NCI-H748 (cell line): ENCODE measurements at regions not wholly inside any gene's neighbourhood (a gene's known extent, or its start where the extent isn't known, plus 50 kb on each side); places are given as distances from the start of the nearest gene placed in this dataset.
"Not testable (repeated sequence)": the region's sequence is repeated elsewhere in the genome, so short reads cannot be mapped to it uniquely, and the experiment has no call there.

Experiments used
- DNase-seq: peaks from one replicate; lab custom pipeline; 2025; ENCODE audit not compliant: unreplicated experiment; lab: John Stamatoyannopoulos, UW

DNA sequence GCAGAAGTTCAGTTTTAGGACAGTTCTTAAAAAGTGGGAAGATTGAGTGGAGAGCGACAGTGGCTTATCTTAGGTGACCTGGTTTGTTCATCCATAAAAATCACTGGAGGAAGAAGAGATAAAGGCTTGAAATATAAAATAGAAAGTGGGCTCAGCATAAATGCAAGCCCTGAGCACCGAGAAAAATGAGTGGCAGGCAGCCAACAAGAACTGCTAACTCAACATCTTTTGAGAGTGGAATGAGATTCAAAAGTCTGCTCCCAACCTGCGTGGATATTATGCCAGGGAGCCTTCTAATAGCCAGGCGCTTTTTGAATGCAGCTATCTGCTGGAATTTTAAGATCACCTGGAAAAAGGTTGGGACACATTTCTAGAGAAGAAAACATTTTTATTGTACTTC lies 666.5 kb downstream of the FLRT2 start:
- no peak for DNase-seq

DNA sequence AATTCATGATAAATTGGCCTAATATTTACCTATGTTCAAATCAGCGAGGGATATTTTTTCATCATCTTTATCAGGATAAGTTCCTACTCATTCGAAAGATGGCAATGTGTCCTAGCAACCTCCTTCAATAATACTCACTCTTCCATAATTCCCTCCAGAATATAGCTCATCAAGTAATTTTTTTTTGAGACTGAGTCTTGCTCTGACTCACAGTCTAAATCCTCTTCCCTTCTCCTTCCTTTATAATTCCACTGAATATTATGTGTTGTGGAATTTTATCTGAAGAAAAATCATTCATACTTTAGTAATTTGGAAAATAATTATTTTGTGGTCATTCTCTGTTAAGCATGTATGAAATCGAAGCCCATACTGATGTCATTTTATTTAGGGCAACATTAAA lies 663.8 kb downstream of the FLRT2 start:
- DNase-seq = no peak

DNA sequence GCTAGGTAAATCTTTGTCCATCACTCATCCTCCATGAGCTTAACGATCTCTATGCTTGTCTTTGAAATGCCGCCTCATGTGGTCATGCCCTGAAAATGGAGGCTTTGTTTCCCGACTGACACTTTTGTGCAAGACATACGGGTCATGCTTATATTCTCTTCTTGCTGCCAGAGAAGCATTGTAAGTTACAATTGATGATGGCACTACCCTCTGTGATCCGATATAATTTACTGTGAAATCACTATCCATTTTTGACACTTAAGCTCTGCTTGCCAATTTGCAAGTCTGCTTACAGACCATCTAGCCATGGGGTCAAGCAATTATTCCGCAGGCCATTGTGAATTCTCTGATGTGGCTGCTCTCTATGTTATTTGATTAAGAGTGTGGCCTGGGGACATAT lies 650.0 kb downstream of the FLRT2 start:
- peak; percentile 97 for DNase-seq

DNA sequence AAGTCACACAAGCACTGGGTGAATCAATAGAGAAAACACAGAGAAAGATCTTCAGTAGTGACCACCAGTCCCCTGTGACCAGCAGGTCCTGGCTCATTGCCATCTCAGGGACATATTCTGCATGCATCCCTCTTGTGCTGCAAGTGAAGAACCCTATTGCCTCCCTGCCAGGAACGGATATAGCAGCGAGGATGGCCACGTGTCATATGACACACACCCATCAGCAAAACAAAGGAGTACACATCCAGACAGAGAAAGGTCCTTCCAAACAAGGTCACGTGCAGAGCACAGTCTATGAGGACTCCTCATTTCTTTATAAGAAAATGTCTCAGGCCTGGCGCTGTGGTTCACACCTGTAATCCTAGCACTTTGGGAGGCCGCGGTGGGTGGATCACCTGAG lies 638.4 kb downstream of the FLRT2 start:
- peak; percentile 66 for DNase-seq

DNA sequence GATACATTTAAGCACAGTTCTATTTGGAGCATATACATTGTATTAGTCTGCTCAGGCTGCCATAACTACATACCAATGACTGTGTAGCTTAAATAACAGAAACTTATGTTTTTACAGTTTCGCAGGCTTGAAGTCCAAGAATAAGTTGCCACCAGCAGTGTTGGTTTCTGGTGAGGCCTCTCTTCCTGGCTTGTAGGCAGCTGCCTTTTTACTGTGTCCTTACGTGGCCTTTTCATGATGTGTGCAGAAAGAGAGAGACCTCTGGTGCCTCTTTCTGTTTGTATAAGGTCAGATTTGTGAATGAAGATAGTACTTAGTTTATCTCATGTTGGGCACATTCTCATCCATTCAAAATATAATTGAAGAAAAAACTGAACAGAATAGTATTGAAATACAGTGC lies 636.6 kb downstream of the FLRT2 start:
- peak; percentile 80 for DNase-seq

DNA sequence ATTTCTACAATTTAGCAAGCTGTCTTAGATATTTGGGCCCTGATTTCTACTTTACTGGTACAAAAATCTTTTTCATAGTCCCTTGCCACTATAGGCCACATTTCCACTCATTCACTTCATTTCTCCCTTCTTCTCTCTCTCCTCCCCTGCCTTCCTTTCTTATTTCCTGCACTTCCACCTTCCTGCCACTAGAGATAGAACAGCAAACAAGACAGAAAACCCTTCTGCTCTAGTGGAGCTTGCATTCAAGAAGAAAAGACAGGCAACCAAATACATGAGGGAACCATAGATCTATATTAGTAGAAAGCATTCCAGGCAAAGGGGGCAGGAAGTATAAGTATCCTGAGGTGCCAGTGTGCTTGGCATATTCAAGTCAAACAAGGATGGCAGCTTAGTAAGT lies 623.5 kb downstream of the FLRT2 start:
- no peak for DNase-seq

DNA sequence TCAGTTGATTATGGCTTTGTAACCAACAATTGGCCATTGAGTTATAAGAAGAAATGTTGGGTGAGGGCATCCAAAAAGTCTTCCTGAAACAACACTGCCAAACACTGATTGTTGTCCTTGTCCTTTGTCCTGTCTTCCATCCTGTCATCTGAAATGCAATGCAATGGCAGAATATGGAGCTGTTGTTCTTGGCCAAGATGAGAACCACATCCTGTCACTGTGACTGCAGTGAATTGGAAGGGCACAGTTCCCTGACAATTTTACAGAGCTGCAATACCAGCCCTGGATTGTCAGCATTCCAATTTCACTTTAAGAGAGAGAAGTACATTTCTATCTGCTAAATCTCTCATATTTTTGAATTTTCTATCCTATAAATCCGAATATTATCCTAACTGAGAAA lies 613.3 kb downstream of the FLRT2 start:
- no peak for DNase-seq

DNA sequence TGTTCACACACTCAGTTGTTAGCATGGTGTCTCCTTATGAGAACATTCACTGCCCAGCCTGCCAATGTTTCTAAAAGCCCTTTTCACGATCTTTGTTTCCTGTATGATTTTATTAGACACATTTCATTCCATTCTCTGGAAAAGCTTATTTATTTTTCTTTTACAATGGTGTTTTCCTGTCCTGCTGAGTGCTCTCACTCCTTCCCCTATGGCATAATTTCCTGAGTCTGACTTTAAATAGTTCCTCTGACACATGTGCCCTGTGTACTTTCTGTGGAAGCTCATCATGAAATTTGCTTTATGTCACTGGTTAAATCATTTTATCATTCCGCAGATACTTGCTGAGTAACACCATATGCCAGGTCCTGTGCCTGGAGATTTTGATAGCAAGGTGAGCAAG lies 612.0 kb downstream of the FLRT2 start:
- DNase-seq = no peak

DNA sequence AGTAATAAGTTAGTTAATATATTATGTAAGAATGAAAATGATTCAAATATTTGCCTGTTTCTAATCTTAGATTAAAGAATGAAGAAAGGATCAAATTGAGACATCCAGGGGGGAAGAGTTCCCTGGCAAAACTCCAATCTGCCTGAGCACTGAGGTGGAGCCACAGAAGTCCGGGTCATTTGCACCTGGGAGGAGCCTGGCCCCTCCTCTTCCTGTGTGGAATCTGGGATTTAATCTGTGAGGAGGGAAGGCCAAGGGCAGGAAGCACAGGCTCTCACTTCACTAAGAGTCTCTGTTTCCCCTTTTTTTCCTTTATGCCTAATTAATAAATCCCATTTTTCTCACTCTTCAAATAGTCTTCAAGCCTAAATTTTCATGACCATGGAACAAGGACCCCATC lies 599.5 kb downstream of the FLRT2 start:
- DNase-seq = no peak

DNA sequence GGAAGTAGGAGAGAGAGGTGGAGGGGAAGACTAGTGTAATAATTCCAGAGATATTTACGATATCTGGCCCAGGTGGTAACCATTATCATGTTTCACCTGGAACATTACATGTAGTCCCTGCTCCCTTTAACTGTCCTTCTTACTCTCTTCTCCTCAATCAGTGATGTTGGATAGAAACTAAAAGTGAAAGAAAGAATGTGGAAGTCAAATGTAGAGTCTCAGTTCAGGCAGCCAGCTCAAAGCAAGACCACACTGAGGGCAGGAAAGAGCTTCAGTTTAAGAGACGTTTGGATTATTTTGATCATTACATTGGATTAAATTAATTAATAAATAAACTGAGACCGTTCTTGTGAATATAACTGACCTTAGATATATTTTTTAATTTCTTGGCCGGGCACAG lies 594.4 kb downstream of the FLRT2 start:
- no peak for DNase-seq

DNA sequence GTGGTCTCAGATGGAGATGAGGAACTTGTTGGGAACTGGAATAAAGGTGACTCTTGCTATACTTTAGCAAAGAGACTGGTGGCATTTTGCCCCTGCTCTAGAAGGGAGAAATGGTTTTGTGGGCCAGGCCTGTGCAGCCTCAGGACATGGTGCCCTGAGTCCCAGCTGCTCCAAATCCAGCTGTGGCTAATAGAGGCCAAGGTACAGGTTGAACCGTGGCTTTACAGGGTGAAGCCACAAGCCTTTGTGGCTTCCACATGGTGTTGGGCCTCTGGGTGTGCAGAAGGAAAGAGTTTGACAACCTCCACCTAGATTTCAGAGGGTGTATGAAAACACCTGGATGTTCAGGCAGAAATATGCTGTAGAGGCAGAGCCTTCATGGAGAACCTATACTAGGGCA lies 586.0 kb downstream of the FLRT2 start:
- DNase-seq = no peak

DNA sequence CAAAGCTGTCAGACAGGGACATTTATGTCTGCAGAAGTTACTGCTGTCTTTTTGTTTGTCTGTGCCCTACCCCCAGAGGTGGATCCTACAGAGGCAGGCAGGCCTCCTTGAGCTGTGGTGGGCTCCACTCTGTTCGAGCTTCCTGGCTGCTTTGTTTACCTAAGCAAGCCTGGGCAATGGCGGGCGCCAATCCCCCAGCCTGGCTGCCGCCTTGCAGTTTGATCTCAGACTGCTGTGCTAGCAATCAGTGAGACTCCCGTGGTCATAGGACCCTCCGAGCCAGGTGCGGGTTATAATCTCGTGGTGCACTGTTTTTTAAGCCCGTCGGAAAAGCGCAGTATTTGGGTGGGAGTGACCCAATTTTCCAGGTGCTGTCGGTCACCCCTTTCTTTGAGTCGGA lies 580.9 kb downstream of the FLRT2 start:
- DNase-seq = not testable (repeated sequence)

DNA sequence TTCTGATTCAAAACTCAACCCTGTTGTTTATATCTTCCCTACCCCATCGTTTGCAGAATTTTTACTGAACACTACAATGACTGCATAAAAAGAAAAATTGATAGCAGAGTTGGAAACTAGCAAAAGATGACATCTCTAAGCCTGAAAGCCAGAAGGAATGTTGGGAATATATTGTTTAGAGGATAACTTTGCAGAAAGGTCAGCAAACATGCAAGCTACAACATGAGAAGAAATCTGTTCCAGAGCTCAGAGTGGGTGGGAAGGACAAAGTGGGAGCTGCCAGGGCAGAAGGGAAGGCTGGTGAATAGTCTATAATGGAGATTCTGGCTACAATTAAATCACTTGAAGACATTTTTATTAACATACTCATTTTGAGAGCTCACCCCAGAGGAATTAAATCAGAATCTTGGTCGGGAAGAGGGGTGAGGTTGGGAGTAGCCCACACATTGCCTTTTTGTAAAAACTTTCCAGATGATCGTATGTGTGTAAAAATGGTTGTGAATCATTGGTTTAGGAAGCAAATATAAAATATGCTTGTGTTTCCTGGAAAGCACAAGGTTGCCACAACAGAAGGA lies 574.8 kb downstream of the FLRT2 start:
- DNase-seq = no peak

DNA sequence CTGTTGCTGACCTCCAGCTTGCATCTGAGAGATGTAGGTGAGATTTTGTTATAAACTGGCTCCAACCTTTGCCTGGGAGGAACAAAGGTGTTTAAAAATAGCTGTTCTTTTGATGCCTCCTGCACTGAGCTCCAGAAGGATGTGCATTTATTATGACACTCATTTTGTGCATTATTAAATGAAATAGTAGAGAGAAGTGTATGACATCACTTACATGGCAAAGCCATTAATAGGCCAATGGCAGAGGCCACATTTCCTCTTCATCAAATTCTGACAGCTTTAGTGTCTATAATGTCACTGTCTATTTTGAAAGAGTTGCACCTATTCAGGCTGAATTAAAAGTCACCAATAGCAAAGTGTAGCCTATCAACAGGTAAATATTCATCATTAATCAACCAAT lies 564.6 kb downstream of the FLRT2 start:
- no peak for DNase-seq

DNA sequence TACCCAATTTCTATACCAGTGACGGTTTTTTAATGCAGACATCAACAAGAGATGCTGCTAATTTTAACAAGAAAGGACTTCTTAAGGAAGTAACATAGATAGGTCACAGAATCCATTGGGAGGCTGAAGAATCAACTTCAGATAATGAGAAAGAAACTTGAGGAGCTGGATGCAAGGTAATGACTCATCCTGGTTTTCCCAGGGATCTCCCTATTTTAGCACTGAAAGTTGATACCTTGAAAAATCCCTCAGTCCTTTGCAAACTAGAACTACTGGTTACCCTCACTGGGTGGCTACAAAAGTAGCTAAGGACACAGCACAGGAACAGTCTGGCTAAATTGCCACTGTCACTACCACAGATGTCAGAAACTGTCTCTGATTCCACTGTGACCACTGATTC lies 561.9 kb downstream of the FLRT2 start:
- DNase-seq = no peak

DNA sequence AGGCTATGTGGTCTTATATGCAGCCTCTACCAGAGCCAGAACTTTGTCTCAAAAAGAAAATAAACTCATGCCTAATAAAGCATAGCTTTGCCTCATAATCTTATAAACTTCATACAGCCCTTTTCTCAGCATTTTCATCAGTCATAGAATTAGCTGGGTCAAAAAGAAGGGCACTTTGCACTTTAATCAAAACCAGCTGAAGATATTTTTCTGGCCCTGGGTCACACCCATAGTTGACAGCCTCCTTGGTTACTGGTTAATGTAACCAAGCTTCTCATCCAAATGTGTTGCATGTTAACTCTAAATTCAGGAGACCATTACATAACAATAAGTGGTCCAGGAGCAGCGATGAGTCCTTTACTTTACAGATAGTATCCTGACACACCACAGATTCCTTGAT lies 558.2 kb downstream of the FLRT2 start:
- no peak for DNase-seq

DNA sequence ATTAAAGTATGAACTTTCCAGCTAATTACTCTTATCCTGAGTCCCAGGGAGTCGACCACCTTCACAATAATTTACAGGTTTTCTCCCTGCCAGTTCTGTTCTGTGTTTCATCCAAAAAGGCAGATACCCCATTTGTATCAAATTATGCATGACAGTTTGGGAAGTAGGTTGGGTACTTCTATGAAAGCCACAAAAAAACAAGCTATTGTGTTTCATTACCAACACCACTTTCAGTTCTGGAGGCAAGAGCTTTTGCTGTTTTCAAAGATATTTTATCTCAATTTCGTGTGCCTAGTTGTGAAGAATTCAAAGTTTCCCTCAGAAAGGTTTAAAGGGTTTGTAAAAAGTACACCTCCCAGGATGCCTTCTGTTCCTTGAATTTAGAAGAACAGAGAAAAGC lies 557.4 kb downstream of the FLRT2 start:
- no peak for DNase-seq

DNA sequence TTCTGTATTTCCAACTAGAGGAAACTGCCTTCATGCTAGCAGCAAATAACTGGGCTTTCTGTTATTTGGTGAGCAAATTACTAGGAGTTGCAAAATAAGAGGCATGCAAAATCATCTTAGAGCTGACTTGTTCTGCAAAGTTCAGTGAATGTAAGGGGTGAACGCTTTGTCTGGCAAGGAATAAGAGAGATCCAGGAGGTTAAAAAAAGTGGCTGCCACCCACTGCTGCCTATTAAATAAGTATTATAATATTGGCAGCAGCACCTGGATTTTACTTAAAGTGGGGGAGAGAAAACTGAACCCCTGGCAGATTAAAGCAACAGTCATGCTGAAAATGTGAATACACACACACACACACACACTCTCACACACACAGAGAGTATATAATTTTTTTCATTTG lies 557.0 kb downstream of the FLRT2 start:
- DNase-seq = no peak

DNA sequence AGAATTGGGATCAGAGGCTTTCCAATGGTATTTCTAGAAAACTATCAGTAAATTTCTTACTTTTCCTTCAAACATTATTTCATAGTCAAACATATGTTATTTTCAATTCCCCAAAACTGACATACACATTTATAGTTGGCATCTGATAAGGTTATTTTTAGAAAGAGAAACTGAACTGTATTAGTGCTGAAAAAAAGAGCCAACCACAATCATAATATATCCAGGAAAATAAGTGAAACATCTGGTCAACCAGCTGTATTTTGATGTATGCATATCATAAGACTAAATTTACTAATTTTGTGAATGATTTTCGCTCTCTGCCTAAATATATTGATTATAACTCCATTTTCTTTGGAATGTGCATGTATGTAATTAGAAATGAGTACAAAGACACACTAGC lies 554.2 kb downstream of the FLRT2 start:
- DNase-seq = no peak

DNA sequence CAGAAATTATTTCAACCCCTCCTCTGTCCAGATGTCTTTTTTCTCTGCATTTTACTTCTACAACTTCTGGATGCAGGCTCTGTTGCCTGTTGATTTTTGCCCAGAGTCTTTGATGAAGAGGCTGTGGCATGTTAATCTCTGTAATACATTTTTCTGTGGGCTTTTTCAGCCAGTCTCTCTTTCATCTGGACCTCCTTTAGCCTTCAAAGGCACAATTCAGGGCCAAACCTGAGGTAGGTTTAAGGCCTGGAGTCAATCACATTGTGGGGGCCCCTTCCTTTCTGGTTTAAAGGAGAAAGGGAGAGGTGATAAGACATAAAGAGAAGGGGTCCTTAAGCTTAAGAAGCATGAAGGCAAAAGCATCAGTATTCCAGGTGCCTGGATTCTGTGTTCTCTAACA lies 553.7 kb downstream of the FLRT2 start:
- DNase-seq = no peak

DNA sequence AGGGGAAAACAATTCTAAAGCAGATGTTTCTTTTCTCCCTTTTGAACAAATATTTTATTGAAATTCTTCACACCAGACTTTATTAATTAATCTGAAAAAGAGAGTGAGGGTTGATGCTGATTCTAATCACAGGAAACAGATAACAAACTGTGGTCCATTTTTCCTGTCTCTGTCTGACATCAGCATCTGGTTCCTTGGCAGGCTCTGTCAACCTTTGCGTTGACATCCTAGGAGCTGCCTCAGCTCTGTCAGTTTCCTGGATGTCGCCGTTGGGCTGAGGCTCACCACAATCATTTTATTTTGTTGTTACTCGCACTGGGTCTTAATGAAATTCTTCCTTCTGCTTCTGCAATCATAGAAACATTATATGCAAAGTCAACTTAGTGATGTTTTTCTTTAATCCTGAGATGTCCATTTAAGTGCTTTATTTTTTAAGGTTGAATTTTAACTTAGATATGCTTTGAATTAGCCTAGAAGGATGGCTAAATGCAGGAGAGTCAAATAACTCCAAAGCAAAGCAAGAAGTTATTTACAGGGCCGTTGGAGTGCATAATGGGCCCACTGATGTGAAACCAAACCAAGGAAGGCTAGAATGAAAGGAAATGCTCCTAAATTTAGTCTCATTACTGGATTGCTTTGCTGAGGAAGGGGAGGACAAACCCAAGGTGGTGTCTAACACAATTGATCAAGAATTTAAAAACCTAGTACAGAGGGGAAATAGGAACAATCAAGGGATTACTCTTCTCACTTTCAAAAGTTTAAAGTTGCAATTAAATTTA lies 542.4 kb downstream of the FLRT2 start:
- DNase-seq = peak; percentile 13

DNA sequence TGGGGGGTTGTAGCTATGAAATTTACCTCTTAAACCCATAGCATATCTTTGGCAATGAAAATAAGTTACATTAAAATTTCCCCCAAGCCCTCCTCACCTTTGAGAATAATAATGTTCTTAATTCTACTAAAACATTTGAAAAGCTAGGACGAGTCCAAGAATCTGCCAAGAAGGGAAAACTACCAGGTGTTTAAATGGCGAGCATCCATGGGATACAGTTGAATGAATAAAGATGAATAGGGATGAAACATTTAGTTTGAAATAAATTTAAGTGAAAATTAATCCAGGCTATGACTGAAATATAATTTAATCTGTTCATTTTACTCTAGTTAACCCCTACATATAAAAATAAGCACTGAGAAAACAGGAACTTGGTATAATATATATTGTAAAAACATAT lies 536.7 kb downstream of the FLRT2 start:
- DNase-seq = no peak

DNA sequence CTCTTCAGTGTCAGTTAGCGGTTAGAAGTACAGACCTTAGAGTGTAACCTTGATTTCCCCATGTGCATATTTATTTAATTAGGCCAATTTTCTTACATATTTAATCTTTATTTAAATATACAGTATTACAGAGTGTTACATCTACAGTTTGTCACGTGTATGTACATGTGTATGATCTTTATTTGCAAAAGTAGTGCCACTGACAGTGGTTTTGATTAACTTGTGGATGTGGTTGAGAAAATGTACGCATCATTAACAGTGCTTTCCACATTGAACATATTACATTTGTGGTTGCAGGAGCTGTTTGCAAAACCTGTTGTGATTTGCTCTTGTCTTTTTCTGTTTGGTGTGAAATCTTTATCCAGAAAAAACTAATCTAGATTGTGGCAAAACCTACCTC lies 535.5 kb downstream of the FLRT2 start:
- no peak for DNase-seq
